Retinal pigment epithelial cell (primary cell): ENCODE measurements at regions not wholly inside any gene's neighbourhood (a gene's known extent, or its start where the extent isn't known, plus 50 kb on each side); places are given as distances from the start of the nearest gene placed in this dataset.

Source experiments
- DNase-seq: peaks from one replicate; pipeline ENCODE4 v3.0.0-alpha.2; 2010; ENCODE audit warnings: low read depth
- H3K4me3 ChIP-seq: 2 replicates; pipeline ENCODE4 v1.5.1; 2011; ENCODE audit warnings: mild to moderate bottlenecking, low read length, control low read depth, moderate library complexity
- CTCF ChIP-seq: conservative IDR thresholded peaks from 2 replicates; pipeline ENCODE4 v1.5.1; 2011; ENCODE audit warnings: low read depth, low read length, control low read depth, inconsistent platforms

GRCh38 chr7:93016681-93017381, 100.9 kb downstream of the SAMD9 start:
- no peak overlapping the region for H3K4me3 ChIP-seq
- DNase-seq: no peak
- no peak for TF ChIP-seq CTCF

GRCh38 chr7:93015779-93016481, 101.8 kb downstream of the SAMD9 start:
- DNase-seq: no peak
- no peak overlapping the region for H3K4me3 ChIP-seq
- no peak for TF ChIP-seq CTCF

GRCh38 chr7:93015101-93015778, 102.5 kb downstream of the SAMD9 start:
- no peak for TF ChIP-seq CTCF
- H3K4me3 ChIP-seq: no peak overlapping the region
- DNase-seq: no peak

GRCh38 chr7:93014410-93014809, 103.4 kb downstream of the SAMD9 start:
- no peak for TF ChIP-seq CTCF
- DNase-seq: no peak

GRCh38 chr7:93013446-93014061, 104.2 kb downstream of the SAMD9 start:
- TF ChIP-seq CTCF: no peak
- no peak overlapping the region for H3K4me3 ChIP-seq
- no peak for DNase-seq

More at GRCh38 chr7:93014410-93014809, 103.4 kb downstream of the SAMD9 start:
- no peak overlapping the region for H3K4me3 ChIP-seq

- DNase-seq: peak; percentile 65
- no peak for TF ChIP-seq CTCF
- H3K4me3 ChIP-seq: no peak overlapping the region
These were observed 106.2 kb downstream of the SAMD9 start for GRCh38 chr7:93011351-93012294.
